Umbilical cord (tissue), 1 donor: ENCODE measurements at regions not wholly inside any gene's neighbourhood (a gene's known extent, or its start where the extent isn't known, plus 50 kb on each side); places are given as distances from the start of the nearest gene placed in this dataset.
A peak's percentile ranks its signal among the peaks of the same experiment; 100 is the strongest.

Experiments used
- DNase-seq: peaks from one replicate; pipeline ENCODE4 v3.0.0-alpha.2; 2015; ENCODE audit warnings: low spot score

DNA sequence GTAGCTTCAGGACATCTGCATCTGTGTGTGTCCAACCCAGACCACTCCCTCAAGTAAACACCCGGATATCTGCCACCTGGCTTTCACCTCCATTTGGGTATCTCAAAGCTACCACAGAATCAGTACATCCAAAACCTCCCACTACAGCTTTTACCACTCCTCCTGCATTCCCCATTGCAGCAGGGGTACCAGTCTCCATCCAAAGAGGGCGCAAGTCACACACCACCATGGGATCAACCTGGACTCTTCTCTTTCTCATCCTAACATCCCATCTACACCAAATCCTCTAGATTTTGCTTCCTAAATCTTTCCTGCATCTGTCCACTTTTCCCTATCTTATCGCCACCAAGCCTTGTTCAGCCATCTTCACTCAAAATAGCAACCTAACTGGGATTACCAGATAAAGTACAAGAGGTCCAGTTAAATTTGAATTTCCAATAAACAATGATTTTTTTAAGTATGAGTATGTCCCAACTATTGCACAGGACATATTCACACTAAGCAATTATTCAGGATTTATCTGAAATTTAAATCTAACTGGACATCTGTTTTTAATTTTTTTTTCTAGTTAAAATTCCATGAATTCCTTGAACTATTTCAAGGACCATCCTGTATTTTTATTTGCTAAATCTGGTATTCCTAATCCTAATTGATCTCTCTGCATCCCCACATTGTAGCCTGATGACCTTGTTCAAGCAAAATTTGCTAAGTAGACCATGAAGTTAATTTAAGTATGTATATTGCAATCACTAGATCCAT lies 164.3 kb upstream of the MLN start:
- no peak for DNase-seq

DNA sequence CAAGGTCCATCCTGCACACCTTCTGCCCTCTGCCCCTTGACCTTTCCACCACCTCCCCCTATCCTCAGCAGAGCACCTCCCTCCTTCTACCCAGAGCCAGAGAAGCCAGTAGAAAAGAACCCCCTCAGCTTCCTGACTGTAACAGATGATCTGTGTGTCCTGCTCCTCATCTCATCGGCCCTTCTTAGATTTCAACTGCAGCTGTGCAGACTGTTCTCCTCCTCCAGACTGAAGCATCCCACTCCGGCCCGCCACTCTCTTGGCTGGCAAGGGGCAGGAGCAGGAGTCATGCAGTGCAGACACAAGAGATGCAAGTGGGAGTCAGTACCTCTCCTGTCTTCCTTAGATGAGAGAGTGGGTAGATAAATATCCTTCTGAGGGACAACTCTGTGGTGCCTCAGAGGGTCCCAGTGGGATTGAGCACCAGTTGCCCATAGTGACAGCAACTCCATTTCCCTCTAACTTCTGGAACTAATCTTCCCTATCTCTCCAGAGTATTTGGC lies 163.5 kb upstream of the MLN start:
- DNase-seq, result no peak

DNA sequence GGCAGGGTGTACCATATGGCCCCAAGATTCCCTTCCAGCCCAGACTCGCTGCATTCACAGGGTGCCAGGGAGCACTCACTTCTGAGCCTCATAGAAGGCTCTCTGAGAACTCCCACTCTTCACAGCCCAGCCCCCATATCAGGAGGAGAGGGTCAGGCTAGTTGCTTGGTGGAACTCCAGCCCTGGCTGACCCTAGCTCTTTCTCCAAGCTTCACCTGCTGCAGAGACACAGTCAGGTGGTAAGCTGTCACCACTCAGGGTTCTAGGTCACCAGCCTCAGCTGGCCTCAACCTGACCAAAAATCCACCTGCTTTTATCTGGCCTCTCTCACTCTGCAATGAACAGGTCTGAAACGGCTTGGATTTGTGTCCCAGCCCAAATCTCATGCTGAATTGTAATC lies 162.7 kb upstream of the MLN start:
- no peak for DNase-seq

DNA sequence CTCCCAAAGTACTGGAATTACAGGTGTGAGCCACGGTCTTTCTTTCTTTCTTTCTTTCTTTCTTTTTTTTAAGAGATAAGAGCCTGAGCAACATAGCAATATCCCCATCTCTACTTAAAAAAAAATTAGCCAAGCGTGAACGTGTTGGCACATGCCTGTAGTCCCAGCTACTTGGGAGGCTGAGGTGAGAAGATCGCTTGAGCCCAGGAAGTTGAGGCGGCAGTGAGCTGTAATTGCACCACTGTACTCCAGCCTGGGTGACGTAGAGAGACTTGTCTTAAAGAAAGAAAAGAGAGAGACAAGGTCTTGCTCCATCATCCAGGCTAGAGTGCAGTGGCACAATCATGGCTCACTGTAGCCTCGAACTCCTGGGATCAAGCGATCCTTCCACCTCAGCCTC lies 162.0 kb upstream of the MLN start:
- DNase-seq, result no peak

DNA sequence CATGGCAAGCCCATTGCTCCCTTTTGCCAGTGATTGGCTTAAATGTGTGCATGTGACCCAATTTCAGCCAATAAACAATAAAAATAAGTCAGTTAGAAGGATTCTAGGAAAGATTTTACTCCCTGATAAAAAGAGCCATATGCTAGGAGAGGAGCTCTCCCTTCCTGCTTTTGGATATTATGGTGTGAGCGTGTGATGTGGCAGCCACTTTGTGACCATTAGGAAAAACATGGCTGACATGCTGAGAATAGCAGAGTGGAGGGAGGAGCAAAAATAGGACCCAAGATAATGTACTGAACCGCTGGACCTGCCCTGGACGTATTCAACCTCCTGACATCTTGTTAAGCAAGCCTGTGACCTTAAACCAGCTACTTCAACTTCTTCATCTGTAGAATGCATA lies 160.6 kb upstream of the MLN start:
- no peak for DNase-seq

DNA sequence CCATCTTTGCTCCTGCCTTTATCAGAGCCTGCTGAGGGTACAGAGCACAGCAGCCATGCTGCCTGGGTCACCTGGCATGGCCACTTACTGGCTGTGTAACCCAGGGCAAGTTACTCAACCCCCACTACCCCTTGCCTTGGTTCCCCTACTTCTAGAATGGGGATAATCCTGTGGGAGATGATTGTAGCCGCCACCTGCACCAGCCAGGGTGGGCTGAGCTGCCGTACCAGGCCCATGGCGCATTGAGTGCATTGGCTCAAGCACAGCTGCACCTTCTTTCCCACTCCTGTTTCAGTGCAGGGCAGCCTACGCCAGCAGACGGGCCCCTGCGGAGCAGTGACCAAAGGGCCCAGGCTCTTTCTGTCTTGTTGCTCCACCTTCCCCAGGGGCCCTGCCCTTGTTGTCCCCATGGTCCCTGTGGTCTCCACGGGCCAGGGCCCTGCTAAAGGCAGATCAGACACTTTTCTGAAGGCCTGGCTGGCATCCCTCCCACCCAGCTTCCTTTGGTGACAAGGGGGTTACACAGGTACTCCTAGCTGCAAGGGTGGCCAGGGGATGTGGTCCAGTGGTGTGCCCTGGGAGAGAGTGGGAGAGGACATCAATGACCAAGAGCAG lies 159.4 kb upstream of the MLN start:
- no peak for DNase-seq

DNA sequence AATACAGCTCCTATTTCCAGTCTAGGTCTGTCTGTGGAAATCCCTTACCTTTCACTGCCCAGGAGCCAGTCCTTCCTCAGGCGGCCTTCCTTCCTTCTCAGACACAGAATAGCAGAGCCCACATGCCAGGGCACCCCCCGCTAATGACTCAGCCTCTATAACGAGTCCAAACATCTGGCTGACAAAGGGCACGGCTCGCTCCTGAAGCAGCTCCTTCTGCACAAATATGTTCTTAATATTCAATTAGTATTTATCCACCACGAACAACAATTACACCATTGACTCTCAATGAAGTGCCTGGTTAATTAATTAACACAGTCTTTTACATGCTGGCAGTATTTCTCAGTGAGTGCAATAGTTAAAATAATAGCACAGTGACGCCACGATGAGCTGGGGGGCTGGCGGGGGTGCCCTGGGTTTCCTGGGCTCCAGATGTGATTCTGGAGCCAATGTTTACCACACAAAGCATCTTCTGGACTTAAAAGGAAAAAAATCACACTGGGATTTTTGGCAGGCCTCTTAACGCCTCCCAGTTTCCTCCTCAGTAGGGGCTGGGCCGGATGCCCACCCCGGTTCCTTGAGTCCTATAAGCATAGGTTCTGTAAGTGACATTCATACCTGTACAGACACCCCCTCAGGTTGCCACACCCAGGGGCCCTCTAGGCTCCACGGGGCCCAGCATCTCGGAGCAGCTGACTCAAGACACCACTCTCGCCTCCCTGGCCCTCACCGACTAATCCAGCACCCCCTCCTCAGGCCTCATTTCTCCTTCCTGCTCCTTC lies 158.6 kb upstream of the MLN start:
- peak; percentile 38 for DNase-seq

DNA sequence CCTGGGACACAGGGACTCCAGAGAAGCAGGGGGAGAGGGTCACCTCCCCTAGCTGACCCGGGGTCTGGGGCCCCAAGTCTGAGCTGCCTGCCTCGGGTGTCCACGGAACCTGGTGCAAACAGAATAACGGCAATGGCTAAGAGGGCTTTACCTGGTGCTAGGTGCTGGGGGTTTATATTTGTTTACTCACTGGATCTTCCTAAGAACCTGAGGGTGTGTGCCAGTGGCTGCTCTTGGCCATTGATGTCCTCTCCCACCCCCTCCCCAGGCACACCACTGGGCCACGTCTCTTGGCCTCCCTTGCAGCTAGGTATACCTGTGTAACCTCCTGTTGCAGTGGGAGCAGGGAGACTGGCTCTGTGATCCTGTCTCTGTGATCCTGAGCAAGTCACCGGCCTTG lies 157.9 kb upstream of the MLN start:
- no peak for DNase-seq

DNA sequence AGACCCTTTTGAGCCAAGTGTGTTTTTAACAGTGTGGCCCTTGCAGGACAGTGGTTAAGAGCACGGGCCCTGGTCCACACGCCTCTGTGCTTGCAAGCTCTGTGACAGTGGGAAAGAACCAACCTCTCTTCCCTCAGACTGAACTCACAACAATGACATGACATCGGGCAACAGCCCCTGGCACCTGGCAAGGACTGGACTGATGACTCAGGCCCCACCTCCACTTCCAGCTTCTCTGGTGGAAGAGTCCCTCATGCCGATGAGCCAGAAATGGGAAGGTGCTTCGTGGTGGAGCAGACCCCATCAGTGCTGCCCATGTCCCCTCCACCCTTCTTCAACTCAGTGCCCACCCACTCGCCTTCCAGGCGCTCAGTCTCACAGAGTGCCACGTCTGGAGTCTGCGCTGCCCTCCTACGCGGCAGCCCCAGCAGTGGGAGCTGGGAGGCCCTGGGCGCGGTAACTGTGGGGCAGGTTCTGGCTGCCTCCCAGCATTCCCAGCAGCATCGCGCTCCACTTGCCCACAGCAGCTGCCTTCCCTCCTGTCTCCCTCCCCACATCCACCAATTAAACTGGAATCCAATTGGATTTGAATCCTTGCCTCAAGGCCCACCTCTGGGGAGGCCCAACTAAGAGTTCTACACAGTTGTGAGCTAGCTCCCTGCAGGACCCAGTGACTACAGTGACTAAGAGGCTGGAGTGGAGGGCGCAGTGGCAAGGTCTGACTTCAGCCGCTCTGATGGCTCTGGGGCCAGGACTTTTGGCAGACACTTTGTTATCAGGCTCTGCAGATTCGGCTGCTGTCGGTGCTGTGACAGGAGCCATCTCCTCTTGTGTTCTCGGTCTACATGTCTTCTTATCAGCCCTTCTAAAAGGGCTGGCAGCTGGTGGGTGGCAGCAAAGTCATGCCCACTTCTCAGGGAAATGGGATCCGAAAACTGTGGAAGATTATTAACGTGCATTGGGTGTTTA lies 156.8 kb upstream of the MLN start:
- no peak for DNase-seq

DNA sequence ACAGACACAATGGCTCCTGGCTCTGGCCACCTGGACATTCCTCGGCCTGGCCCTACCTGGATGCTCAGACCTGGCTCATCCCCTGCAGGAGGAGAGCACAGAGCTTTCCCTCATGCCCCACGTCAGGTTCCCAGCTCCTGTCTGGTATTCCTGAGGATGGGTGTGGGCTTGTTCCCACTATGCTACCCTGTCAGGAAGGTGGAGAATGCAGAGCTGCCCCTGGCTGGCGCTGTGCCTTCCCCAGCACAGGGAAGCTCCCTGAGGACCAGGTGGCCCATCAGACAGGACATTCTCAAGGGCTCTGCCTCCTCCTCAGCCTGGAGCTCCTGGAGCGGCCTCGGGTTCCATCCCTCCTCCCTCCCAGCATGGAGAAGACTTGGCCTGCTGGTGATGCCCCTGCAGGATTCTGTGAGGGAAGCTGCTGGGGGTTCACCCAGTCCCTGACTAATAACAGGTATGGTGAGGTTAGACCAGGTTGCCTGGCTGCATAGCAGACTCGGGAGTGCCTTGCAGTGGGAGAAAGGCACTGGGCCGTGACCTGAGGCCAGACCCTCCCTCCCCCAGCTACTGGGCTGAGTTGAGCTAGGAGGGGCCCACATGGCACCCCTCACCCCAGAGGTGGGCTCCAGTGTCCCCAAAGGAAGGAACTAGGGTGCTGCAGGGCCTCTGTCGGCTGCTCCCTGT lies 156.0 kb upstream of the MLN start:
- DNase-seq, result no peak

DNA sequence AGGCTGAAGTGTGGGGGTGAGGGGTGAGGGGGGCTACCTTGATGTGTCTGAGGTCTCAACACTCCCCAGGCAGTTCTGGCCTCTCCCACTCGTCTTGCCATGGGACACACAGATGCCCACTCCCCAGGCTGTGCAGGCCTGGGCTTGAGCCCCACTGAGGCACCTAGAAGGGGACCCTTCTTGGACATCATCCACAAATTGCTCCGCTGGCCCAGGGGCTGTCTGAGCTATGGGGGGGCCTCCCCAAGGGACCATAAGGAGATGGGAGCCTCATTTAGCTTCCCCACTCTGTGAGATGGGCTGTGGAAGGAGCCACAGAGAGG lies 155.5 kb upstream of the MLN start:
- DNase-seq, result no peak

DNA sequence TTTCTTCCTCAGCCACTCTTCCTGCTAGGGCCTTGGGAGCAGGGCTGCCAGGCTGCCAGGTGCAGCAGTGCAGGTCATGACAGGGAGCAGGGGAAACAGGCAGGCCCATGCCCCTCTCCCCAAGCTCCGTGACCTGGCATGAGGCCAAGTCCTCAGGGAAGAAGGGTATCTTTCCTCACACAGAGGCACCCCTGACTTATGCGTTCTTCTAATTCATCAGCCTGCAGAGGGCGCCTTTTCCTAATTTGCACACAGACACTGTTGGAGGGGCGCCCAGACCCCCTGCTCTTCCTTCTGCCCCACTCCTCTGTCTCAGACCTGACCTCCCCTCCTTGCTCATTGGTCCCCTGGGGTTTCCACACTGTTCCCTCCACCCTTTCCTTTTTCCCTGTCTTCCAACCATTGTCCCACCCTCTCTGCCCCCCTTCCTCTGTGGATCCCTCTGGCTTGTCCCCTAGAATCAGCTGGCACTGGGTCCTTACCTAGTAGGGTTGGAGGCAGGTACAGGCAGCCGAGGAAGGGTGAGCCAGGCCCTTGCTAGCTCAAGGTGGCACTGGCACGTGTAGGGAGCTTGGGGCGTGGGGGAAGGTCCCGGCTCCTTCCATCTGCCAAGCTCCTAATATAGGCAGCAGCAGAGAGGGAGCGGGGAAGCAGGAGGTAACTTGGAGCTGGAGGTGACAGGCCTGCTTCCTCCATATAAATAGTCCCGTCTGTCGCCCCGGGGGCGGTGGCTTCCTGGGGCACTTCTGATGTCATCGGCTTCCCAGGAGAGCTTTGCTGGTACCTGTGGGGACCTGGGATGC lies 154.9 kb upstream of the MLN start:
- no peak for DNase-seq

DNA sequence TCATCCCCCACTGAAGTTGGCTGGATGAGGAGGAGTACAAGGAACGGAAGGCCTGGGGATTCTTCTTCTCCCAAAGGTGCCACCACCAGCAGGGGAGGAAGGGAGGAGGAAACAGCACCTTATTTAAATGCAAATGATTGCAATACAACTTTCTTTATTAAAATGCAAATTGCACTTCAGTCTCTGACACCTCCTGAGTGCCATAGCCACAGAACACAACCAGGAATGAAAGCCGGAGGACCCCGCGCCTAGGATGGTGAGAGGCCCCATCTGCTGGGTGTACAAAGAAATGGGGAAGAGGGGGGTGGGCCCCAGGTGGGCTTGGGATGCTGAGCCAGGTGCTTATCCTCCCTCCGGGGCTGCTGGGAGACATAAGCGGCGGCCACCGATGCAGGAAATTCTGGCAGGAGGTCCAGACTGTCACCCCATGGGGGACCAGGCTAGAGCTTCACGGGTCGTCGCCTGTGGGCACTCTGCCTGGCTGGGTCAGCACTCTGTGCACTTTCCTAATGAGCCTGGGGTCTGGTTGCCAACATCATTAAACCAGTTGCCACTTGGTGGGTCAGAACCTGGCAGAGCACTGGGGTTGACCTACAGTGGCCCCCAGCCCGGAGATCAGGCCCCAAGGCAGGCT lies 154.2 kb upstream of the MLN start:
- no peak for DNase-seq

DNA sequence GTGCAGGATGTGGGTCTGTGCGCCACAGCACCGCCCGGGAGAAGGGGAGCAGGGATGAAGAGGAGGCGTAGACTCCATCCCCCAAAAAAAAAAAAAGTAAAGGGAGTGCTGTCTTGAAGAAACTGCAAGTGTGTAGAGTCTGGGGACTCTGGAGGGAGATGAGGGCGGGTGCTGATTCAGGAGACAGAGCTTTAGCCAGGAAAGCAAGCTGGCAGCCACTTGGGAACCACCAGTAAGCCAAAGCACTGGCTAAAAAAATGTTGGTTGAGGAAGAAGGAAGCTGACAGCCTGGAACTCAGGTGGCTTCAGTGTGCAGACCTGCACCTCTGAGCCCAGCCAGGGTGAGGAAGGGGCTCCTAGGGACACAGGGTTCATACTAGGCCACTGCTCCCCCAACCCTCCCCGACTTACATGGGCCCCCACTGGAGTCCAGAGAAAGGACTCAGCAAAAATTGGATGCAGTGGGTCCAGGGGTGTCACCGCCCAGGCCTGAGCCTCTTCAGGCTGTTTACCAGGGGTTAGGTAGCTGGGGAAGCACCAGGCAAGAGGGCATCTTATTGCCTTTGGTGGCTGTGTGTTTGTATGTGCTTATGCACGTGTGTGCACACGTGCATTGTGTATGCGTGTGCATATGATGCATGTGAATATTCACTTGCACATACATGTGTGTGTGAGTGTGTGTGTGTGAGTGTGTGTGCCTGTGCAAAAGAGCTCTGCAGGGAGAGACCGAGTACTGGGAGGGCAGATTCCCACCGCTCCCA lies 153.5 kb upstream of the MLN start:
- DNase-seq, result no peak

DNA sequence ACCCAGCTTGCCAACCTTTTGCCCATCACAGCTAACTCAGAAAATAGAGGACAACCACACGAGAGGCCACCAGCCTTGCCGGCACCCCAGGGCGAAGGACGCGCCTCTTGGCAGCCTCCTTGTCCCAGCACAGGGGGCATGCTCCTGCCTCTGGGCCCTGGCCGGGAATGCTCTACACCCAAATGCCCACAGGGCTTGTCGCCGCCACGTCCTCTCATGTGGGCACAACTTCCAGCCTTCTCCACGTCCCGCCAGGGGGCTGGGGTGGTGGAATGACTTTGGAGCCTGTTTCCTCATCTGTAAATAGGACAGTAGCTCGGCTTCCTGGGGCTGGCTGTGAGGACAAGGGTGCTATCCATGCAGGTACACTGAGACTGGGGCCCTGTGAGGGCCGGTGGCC lies 152.4 kb upstream of the MLN start:
- no peak for DNase-seq

DNA sequence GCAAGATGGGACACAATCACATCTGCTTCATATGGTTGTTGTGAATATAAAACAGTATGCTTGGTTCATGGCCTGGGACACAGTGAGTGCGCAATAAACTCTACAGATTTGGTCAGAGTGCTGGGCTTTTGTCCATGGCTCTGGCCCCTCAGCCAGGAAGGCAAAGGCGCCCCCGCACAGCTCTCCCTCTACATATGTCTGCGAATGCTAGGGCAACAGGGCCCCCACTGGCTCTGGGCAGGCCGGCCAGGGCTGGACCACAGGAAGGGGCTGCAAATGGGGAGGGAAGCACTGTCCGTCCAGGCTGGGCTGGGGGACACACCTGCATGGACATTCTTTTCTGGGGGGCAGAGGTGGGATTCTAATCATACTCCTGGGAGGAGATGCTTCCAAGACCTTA lies 151.8 kb upstream of the MLN start:
- DNase-seq, result no peak

DNA sequence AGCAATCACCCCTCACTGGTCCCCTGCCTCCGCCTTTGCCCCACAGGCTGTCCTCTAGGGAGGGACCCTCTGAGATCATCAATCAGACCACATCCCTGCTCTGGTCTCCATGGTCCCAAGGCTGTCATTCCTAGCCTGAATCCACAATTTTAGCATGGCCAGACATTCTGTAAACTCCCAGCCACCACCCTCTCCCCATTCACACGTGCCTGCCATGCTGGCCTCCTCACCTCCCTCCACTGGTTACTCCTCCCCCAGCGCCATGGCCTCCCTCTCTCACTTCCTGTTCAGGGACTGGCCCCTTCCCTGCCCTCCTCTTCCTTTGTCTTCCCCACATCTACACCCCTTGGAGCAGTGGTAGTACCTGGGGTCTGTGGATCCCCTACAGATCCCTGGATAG lies 150.7 kb upstream of the MLN start:
- no peak for DNase-seq

DNA sequence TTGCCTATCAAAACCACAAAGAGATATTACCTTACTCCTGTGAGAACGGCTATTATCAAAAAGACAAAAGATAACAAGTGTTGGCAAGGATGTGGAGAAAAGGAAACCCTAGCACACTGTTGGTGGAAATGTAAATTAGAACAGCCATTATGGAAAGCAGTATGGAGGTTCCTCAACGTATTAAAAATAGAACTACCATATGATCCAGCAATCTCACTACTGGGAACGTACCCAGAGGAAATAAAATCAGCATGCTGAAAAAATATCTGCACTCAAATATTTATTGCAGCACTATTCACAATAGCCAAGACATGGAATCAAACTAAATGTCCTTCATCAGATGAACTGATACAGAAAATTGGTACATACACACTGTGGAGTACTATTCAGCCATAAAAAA lies 149.4 kb upstream of the MLN start:
- no peak for DNase-seq

DNA sequence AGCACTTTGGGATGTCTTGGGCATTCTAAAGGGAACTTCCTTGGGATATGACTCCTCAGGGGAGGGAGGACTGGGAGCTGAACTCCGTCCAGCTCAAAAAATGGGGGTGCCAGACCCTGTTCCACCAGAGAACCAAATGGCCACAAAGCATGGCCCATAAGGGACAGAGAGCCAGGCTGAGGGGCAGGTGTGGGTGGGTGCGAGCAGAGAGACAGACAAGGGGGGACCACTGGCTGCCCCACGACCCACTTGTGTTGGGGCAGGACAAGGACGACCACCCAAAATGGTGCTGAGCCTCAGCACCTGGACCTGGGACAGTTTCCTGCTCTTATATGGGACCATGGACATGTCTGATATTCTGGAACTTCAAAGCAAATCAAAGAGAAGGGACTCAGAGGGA lies 148.2 kb upstream of the MLN start:
- no peak for DNase-seq
